GM18519 (cell line): ENCODE measurements at regions not wholly inside any gene's neighbourhood (a gene's known extent, or its start where the extent isn't known, plus 50 kb on each side); places are given as distances from the start of the nearest gene placed in this dataset.

Experiments used
- ATAC-seq: cut with Tn5 transposase; IDR thresholded peaks from one replicate; pipeline ENCODE4 v1.9.1; 2021; ENCODE audit warnings: mild to moderate bottlenecking, moderate library complexity; ENCODE audit not compliant: unreplicated experiment, low FRiP score

DNA sequence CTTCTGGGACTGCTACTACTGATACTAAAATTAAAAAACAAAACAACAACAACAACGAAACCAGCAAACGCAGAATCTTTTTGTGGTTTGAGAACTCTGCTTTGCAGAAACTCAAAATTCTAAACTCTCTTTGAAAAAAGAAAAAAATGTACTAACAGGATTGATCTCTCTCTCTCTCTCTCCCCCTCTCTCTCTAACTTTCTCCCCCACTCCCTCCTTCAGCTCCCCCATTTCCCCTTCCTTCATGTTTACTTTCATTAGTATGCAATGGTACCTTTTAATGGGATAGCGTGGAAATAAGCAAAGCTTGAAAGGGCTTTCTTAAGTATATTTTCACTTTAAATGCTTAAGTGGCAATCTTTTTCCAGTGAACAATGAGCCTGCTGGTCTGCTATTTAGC lies 562.6 kb upstream of the ADGRL2 start:
- no peak for ATAC-seq

DNA sequence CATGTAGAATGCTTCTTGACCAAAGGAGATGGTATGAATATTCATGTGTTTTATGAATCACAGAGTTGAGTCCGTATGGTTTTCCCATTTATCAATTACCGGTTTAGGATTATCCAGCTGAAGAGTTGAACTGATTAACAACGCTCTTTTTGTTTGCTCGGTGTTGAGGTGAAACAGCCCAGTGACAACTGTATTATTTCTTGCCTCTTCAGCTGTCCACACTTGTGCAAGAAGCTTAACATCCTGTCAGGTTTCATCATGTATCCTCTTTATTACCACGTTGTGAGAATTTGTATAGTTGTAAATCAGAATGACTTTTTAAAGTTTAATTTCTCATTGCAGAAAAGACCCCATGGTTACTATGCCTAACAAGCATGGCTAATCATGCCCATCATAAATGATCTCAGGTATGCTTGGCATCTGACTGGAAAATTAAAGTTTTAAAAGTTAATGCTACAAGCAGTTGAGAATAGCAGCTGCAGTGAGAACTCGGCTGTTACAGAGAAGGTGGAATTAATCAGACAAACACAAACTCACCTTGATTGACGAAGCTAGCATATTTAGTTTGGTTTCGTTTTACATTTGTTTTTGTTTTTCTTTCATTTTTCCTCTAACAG lies 563.2 kb upstream of the ADGRL2 start:
- no peak for ATAC-seq

DNA sequence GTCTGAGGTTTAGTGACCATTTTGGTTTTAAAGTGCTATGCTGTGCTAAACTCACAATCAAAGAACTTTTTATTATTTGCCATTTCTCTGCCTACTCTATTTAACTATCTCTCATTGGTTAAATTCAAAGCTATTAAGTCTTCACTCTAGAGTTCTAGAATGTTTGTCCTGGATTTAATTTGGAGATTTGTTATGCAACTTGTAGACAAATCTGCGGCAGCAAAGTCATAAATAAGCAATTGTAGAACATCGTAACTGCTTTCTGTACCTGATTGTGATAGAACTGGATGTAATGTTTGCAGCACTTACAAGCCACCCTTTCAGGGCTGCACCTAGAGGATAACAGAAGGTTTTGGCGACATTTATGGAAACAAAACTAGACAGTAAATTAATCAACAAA lies 566.5 kb upstream of the ADGRL2 start:
- ATAC-seq: no peak

DNA sequence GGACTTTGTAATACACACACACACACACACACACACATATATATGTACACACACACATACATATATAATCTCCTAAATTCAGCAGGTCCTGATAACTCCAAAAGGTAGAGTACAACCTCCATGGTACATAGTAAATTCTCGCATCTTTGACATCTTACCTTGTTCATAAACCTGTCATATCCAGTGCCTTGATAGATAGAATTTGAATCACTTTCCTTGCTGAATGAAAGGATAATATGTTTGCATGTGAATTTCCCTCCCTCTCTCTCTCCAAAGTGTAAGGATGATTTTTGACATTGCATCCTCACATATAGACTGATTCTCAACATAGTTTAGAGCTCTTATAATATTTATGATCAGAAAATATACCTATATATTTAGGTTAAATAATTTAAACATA lies 567.1 kb upstream of the ADGRL2 start:
- ATAC-seq: no peak

DNA sequence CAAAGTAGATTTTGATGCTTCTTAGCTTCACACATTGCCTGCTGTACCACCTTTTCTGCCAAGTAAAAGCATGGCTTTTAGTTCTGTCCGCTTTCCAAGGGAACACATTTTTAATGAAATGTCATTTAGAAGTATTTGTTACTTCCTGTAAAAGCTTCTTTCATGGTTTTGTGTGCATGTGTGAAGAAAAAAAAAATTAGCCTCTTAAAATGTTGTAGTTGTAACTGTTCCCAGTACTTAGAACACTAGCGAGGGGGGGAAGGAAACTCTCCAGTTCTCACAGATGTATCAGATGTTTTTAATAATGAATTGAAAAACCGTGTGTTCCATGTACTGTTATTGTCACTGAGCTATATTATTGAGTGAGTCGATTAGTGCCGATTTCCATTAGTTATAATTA lies 568.3 kb upstream of the ADGRL2 start:
- ATAC-seq: no peak

DNA sequence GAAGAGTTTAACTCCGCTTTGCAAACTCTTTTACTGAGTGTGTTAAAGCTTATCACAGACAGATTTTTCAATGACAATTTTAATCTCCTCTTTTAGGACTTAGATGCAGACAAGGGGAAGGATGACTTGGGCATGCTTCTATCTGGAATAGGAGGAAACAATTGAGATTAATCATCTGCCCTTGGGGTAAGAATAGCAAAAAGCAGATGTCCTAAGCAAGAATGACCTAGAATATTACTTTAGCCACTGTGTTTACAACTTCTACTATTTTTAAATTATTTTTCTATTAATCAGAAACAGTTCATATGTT lies 569.0 kb upstream of the ADGRL2 start:
- no peak for ATAC-seq

DNA sequence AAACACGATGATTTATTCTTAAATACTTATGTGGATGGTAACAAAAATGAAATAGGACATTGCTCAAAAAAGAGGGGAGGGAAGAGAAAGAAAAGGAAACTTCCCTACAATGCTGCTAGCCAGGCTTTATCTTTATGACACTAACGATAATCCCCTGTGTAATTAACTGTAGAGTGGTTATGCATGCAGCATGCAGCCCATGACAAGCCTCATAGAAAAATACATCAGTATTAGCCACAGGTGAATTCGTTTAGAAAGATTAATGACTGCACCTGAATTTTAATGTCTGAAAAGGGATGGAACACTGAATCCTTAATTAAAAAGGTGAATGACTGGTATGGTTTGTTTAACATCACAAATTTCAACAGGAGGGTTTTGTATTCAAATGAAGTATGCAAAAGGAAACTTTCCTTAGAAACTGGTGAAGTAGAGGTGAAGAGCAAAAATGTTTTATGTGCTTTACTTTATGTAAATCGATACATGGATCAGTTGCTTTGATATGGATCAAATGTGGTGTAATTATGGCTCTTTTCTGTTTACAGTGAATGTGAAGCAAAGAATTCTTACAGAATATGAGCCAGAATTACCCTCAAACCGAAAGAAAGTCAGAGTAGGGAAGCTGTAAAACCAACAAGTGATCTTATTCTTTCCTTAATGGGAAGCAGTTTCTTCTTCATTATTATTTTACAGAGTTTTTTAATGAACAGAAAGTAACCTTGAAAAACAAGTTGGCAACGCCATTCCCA lies 569.6 kb upstream of the ADGRL2 start:
- ATAC-seq: no peak

DNA sequence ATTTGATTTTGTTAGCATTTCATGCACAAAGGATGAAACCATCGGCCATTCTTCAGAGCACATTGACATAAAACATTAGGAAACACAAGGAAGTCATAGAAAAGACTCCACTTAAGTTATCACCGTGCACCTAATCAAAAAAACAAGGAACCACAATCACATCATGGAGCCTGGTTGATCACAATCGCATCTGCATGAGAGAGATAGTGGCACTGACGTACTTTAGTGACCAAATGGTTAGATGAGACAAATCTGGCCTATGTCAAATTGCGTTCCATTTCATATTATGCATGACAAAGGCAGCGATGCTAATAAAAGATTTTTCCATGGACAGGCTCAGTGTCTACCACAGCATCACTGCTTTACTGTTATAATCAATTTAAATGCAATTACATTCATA lies 571.8 kb upstream of the ADGRL2 start:
- ATAC-seq: no peak

DNA sequence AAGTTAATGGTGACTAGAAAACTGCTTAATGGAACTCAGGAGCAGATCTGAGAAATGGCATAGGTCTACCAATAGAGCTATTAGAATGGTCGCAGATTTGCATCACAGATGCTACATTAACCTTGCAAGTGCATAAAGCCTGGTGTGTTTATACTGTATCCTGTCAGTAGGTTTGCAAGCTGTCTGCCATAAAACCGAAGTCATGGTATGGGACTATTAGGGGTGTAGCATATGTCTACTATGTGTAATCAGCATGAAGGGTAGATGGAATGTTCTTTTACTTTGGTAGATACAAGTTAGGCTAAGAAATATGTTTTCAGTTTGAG lies 574.2 kb upstream of the ADGRL2 start:
- ATAC-seq: no peak

DNA sequence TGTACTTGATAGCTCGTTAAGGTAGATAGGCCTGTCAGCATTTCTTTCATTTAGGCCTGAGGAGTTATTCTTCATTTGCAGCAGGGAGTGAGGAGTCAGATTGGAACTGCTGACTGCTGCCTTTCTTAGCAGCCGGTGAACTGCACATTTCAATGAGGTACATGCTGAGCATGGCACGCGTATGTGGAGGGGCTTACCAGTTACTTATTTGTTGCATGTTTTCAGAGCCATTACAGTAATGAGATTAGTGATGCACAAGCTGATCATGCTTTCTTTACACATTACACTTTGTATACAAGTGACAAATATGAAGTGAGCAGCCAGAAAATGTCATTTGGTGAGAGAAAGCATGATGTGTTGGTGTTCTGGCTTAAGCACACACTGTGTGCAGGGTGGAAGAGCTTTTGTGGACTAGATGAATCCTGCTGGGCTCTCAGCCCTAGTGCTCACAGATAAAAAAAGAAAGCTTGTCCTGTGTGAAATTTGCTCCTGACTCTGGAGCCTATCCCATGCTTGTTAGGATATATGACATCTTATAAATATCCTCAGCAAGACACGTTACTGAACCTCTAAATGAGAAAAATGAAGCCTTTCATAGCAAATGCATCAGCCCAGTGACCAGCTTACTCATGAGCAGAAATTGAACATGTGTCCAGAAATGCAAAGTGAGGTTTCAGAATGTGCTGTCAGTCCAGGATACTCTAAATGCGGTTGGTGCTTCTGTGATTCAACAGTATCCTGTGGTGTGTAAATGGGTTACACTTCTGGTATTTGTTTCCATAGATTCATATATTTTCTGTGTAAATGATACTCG lies 574.7 kb upstream of the ADGRL2 start:
- ATAC-seq: peak; percentile 97

DNA sequence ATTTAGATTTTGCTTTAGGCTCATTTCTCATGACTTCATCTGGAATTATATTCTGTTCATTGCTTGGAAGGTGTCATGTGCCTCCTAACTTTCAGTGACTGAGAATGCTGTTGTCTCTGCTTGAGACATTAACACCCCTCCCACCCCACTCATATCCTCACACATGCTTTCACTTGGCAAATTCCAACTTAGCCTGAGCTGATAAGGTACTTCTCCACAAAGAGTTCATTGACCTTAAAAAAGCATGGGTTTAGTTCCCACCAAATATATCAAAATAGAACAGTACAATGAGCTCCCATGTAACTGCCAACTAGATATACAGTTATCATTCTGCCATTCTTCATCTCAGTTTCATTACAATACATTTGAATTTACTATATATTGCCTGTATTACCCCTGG lies 576.5 kb upstream of the ADGRL2 start:
- no peak for ATAC-seq

DNA sequence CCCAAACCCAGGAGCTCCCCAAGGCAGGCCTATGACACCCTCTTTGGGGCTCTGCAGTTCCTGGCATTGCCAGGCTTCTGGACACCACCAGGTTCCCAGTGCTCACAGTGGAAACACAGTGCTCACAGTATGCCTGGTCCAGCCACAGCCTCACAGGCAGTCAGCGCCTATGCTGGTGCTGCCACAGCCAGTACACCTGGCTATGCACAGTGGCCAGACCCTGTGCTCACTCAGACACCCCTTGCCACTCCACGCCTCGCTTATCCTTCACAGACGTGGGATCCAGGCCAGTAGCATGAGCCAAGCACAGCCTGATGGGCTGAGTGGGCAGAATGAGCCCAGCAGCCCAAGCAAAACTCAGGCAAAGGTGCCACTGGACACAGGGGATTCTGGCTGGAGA lies 579.2 kb upstream of the ADGRL2 start:
- no peak for ATAC-seq

DNA sequence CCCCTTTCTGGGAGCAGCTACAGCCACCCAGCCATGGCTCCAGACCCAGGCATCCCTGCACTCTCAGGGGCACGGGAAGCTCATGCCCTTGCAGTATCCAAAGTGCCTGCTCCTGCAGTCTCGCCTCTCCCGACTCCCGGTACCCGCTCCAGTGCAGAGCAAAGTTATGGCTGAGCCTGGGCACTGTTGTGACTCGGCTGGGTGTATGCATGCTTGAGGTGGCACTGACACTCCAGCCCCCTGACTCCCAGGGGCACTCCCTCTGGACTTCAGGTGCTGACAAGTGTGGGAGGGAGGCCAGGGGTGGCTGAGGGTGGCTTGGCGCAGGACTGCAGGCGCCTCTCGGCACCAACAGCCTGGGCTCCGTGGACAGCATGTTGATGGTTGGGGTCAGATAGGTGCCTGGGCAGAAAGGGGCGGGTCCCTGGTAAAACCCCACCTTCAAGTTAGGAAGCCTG lies 580.1 kb upstream of the ADGRL2 start:
- ATAC-seq: no peak

DNA sequence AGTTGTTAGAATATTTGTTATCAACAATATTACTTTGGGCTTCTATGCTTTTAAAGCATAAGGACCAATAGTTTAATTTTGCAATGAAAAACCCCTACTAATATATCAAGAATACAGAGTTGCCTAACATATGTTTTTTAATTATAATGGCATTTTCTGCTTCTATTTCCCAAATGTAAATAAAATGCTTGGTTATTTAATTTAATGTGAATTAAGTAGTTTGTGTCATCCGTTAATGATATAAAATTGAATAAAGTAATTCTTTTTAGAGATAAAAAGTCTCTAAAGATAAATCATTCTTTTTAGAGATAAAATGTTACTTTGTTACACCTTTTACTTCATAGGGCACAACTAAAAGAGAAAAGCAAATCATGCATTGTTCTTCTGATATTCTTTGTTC lies 583.7 kb upstream of the ADGRL2 start:
- ATAC-seq: no peak

DNA sequence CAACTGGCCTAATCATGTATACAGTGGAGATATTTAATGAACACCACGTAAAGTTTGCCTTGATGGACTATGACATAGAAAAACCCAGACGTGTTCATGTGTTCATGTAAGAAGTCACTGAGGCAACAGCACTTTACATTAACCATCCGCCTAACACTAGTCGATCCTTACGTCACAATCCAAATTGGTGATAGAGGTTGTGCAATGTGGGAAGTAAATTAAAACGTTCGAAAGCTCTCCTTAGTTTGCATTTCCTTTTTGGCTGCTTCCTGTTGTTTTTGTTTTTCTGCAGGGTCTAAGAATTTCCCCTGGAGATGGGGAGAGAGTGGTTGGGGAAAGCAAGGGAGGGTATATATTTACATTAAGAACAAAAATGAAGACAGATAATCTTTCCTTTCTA lies 587.5 kb upstream of the ADGRL2 start:
- no peak for ATAC-seq

DNA sequence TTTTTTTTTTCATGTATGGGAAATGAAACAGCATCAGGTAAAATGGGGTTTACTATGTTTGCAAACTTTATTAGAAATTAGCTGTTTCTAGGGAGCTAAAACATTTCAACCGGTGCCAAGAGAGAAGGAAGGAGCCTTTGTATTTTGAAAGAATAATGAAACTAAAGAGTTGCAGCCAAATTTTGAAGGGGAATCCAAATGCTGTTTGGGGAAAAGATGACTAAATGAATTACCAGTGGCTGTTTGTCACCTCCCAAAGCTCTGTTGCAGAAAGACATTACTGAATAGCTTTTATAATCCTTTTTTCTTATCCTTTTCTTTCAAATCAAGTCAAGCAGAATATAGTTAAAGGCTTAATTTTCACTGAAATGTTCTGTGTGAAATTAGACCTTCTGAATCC lies 591.3 kb upstream of the ADGRL2 start:
- no peak for ATAC-seq

DNA sequence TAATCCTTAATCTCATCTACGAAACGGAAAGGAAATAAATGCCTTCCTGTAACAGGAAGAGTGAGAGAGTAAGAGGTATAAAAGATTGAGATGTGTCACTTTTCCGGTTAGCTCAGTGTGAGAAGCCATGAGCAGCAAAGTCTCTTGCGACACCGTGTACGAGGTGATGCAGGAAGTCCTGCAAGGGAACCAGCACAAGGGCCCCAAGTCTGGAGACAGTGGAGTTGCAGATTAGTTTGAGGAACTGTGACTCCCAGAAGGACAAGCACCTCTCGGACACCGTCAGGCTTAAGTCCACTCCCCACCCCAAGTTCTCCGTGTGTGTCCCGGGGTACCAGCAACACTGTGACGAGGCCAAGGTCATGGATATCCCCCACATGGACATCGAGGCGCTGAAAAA lies 592.3 kb upstream of the ADGRL2 start:
- ATAC-seq: no peak

DNA sequence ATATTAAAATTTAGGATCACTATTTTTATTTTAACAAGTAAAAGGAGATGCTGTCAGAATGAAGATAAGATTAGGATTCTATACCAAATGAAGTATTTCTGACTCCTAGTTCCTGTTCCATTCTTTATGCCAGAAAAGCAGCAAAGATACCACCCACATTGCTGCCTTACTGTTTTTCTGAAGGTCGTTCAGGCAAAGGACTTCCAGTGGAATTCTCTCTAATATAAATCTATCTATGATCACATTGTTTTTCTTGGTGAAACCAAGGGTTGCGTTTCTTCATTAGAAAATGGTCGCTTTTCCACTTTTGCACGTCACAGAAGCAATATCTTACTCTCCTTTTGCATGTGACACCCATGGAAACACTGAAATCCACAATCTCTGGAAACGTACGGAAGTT lies 594.8 kb upstream of the ADGRL2 start:
- no peak for ATAC-seq

DNA sequence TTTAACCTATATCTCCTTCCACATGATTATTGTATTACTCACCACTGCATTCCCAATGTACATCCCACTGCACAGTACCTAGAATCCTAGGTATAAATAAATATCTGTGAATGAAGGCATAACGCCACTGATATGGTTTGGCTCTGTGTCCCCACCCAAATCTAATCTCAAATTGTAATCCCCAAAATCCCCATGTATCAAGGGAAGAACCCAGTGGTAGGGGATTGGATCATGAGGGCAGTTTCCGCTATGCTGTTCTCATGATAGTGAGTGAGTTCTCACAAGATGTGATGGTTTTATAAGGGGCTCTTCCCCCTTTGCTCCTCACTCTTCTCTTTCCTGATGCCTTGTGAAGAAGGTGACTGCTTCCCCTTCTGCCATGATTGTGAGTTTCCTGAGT lies 599.0 kb upstream of the ADGRL2 start:
- no peak for ATAC-seq

DNA sequence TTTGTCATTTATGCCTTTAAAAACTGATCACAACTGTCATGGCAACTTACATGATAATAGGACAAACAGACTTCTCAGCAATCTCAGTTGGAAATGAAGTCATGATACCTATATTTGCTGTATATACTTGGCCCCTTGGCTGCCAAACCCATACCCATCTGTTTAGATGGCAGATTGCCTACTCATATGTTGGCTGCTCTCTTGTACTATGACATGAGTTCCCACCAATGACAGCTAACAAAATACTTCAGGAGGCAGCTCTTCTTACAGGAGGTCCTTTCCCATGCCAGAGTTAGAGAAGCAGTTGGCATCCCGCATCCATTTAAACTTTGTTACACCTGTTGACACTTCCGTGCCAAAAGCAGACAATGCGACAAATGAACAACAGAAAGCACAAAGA lies 603.1 kb upstream of the ADGRL2 start:
- no peak for ATAC-seq

DNA sequence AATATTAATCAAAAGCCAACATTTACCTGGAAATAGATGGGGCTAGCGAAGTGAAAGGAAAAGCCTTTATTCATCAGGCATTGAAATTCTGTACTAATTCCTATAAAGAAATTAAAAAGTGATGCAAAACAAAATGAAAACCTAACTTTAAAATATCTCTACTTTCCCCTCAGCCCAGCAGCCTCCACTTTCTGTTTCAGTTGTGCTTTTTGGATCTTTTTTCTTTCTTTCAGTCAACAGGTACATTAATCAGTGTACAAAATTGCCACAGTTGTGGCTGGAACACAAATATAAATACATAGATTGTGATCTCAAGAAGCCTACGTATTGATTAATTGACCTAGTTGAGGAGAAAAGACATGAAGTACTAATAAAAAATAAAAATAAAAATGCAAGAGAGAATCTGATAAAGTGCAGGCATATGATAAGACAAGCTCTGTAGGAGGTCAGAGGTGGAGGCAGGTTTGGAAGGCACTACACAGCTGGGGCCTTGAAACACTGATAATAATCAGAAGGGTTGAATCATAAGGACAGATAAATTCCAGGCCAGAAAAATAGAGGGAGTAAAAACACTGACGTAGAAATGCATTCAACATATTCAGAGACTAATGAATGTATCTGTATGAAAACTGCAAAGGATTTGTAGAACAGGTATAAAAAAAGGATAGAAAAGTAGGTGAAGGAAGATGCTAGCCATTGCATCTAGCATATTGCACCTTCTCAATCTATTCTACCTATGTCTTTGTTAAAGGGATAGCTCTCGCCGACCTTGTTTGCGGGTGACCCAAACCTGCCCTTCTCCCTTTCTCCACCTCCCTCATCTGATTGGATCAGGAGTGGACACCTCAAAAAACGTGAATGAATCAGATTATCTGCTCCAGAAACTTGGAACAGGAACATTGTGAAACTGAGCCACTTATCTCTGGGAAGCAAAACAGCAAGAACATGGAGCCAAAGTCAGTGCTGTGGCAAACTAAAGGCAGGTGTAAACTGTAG lies 607.8 kb upstream of the ADGRL2 start:
- ATAC-seq: no peak
